Left renal cortex interstitium (tissue), 4 donors: ENCODE measurements at regions not wholly inside any gene's neighbourhood (a gene's known extent, or its start where the extent isn't known, plus 50 kb on each side); places are given as distances from the start of the nearest gene placed in this dataset.

Experiments
- DNase-seq, 4 donors: peaks; one replicate each; pipeline ENCODE4 v3.0.0-alpha.2; 2013; ENCODE audit warnings: low read depth in 4 of 4, low spot score in 2 of 4, missing footprints in 1 of 4

GRCh38 chr2:236938126-236938525, 147.6 kb upstream of the COPS8 start:
- no peak for DNase-seq

- no peak for DNase-seq
These were observed 146.4 kb upstream of the COPS8 start for GRCh38 chr2:236939271-236939670.

- peak in 3 of 4 donors; percentile 24 to 50 (median 32) for DNase-seq
These were observed 145.9 kb upstream of the COPS8 start for GRCh38 chr2:236939721-236940231.

- no peak for DNase-seq
These were observed 145.2 kb upstream of the COPS8 start for GRCh38 chr2:236940497-236940896.

GRCh38 chr2:236940916-236941520, 144.7 kb upstream of the COPS8 start:
- DNase-seq, result no peak

GRCh38 chr2:236941551-236941950, 144.1 kb upstream of the COPS8 start:
- DNase-seq, result no peak

GRCh38 chr2:236942554-236942953, 143.1 kb upstream of the COPS8 start:
- no peak for DNase-seq

GRCh38 chr2:236943068-236943467, 142.6 kb upstream of the COPS8 start:
- DNase-seq, result no peak

GRCh38 chr2:236943841-236944513, 141.7 kb upstream of the COPS8 start:
- DNase-seq, result no peak

- no peak for DNase-seq
These were observed 141.1 kb upstream of the COPS8 start for GRCh38 chr2:236944561-236944960.

- no peak for DNase-seq
These were observed 140.2 kb upstream of the COPS8 start for GRCh38 chr2:236945431-236946016.

GRCh38 chr2:236946871-236947270, 138.8 kb upstream of the COPS8 start:
- DNase-seq, result no peak

- no peak for DNase-seq
These were observed 138.4 kb upstream of the COPS8 start for GRCh38 chr2:236947294-236947693.

- DNase-seq, result no peak
These were observed 137.8 kb upstream of the COPS8 start for GRCh38 chr2:236947896-236948295.

- no peak for DNase-seq
These were observed 136.4 kb upstream of the COPS8 start for GRCh38 chr2:236949089-236949905.

GRCh38 chr2:236951830-236952475, 133.7 kb upstream of the COPS8 start:
- no peak for DNase-seq

GRCh38 chr2:236954641-236955040, 131.0 kb upstream of the COPS8 start:
- no peak for DNase-seq

- no peak for DNase-seq
These were observed 130.1 kb upstream of the COPS8 start for GRCh38 chr2:236955521-236956030.

GRCh38 chr2:236956031-236956618, 129.6 kb upstream of the COPS8 start:
- DNase-seq, result no peak

- DNase-seq, result no peak
These were observed 129.0 kb upstream of the COPS8 start for GRCh38 chr2:236956641-236957040.
